ENCODE measurements at regions not wholly inside any gene's neighbourhood (a gene's known extent, or its start where the extent isn't known, plus 50 kb on each side); places are given as distances from the start of the nearest gene placed in this dataset.

GRCh38 chr6:62465206-62465605 is 179.2 kb upstream of the KHDRBS2 start:
- TF ChIP-seq CTCF (IDR thresholded peaks at IDR 0.05; ENCODE audit: insufficient read depth, low read depth, low read length, missing control alignments) = no peak
- no peak for DNase-seq (ENCODE audit: low read depth)

GRCh38 chr6:62452586-62452985 is 166.6 kb upstream of the KHDRBS2 start:
- no peak overlapping the region for H3K4me3 ChIP-seq (ENCODE audit: low read depth, low read length)
- DNase-seq (ENCODE audit: low read depth) = no peak
- TF ChIP-seq CTCF (IDR thresholded peaks at IDR 0.05; ENCODE audit: insufficient read depth, low read depth, low read length, missing control alignments) = no peak

More at GRCh38 chr6:62465206-62465605, 179.2 kb upstream of the KHDRBS2 start:
- no peak overlapping the region for H3K4me3 ChIP-seq (ENCODE audit: low read depth, low read length)

DNA sequence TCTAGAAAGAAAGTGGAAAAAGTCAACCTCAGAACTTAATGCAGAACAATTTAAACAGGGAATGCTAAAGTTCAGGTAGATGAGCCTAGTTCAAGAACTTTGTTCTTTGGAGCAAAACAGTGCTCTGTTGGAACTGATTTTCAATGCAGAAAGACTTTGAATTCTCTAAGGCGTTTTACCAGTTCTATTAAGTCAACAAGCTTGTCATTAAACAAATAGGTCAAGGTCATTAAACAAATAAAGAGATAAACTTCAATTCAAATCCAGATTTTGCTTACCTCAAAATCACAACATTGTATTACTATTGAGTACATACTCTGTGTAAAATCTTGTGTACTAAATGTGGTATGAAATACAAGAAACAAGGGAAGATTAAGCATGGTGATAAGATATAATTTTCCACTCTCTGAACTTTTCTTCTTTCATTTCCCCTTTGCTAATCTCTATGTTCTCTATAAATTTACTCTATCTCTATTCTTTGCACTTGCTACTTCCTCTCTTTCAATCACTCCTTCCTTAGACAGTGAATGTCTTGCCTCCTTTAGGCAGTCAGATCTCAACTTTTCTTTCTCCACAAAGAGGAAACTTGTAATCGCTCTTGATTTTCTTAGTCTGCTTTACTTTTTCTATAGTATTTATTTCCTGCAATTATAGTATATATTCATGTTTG is 160.8 kb upstream of the KHDRBS2 start:
- TF ChIP-seq CTCF (IDR thresholded peaks at IDR 0.05; ENCODE audit: insufficient read depth, low read depth, low read length, missing control alignments) = no peak
- H3K4me3 ChIP-seq (ENCODE audit: low read depth, low read length) = no peak overlapping the region
- DNase-seq (ENCODE audit: low read depth) = no peak

GRCh38 chr6:62445521-62445920 is 159.5 kb upstream of the KHDRBS2 start:
- no peak for TF ChIP-seq CTCF (IDR thresholded peaks at IDR 0.05; ENCODE audit: insufficient read depth, low read depth, low read length, missing control alignments)
- DNase-seq (ENCODE audit: low read depth) = no peak
- H3K4me3 ChIP-seq (ENCODE audit: low read depth, low read length) = no peak overlapping the region

- TF ChIP-seq CTCF (IDR thresholded peaks at IDR 0.05; ENCODE audit: insufficient read depth, low read depth, low read length, missing control alignments) = no peak
- no peak overlapping the region for H3K4me3 ChIP-seq (ENCODE audit: low read depth, low read length)
- no peak for DNase-seq (ENCODE audit: low read depth)
Observed at GRCh38 chr6:62441182-62441581, 155.2 kb upstream of the KHDRBS2 start.

- DNase-seq (ENCODE audit: low read depth) = no peak
- H3K4me3 ChIP-seq (ENCODE audit: low read depth, low read length) = no peak overlapping the region
- no peak for TF ChIP-seq CTCF (IDR thresholded peaks at IDR 0.05; ENCODE audit: insufficient read depth, low read depth, low read length, missing control alignments)
Observed at GRCh38 chr6:62429781-62430180, 143.8 kb upstream of the KHDRBS2 start.
